GM12864 (cell line): ENCODE measurements at regions not wholly inside any gene's neighbourhood (a gene's known extent, or its start where the extent isn't known, plus 50 kb on each side); places are given as distances from the start of the nearest gene placed in this dataset.
"Not testable (repeated sequence)": the region's sequence is repeated elsewhere in the genome, so short reads cannot be mapped to it uniquely, and the experiment has no call there.

Experiments
- DNase-seq: peaks from one replicate; pipeline ENCODE4 v3.0.0-alpha.2; 2011; ENCODE audit warnings: low read depth
- H3K4me3 ChIP-seq: 2 replicates; pipeline ENCODE4 v1.5.1; 2011; ENCODE audit warnings: mild to moderate bottlenecking, low read depth, low read length, control low read depth
- TF ChIP-seq, protein P1 (sequence below): IDR thresholded peaks from 2 replicates; pipeline ENCODE4 v1.5.1; 2011; ENCODE audit warnings: low read depth, mild to moderate bottlenecking, moderate library complexity, low read length, control low read depth, inconsistent platforms; ENCODE audit errors: missing control alignments

DNA sequence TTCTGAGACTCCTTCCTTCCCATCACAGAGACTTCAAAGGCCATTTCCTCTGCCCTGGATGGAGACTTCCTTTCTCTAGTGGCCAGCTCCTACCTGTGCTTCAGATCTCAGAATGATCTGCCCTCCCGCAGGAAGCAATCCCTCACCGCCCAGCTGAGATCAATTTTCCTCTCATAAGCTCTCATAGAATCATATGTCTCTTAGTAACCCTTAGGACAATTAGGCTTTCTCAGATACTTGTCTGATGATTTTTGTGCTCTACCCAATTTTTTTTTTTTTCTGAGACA lies 212.6 kb upstream of the PRSS58 start:
- no peak overlapping the region for H3K4me3 ChIP-seq
- no peak for DNase-seq
- TF ChIP-seq, protein P1, sequence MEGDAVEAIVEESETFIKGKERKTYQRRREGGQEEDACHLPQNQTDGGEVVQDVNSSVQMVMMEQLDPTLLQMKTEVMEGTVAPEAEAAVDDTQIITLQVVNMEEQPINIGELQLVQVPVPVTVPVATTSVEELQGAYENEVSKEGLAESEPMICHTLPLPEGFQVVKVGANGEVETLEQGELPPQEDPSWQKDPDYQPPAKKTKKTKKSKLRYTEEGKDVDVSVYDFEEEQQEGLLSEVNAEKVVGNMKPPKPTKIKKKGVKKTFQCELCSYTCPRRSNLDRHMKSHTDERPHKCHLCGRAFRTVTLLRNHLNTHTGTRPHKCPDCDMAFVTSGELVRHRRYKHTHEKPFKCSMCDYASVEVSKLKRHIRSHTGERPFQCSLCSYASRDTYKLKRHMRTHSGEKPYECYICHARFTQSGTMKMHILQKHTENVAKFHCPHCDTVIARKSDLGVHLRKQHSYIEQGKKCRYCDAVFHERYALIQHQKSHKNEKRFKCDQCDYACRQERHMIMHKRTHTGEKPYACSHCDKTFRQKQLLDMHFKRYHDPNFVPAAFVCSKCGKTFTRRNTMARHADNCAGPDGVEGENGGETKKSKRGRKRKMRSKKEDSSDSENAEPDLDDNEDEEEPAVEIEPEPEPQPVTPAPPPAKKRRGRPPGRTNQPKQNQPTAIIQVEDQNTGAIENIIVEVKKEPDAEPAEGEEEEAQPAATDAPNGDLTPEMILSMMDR, result no peak

DNA sequence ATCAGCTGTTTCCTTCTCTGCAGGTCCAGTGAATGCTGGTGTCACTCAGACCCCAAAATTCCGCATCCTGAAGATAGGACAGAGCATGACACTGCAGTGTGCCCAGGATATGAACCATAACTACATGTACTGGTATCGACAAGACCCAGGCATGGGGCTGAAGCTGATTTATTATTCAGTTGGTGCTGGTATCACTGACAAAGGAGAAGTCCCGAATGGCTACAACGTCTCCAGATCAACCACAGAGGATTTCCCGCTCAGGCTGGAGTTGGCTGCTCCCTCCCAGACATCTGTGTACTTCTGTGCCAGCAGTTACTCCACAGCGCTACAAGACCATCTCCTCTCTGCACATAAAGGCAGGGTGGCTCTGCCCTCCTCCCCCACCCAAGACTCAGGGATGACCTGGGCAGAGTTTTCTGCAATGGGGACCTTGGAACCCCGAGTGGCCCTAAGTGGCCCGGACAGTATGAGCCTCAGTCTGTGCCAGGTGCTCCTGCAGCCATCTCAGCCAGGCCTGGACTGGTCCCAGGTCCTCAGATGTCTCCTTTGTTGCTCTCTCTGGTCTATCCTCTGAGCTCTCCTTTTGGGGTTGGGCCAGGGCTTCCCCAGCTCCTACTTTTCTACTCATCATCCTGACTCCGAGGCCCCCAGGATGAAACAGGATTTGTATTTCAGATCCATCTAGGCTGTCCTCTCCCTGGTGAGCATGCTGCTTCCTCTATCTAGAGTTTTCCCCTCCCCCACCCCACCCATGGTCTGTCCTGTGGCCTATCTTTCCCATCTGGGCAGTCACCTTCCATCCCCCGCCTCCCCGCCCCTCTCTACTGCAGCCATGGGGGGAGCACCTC lies 212.1 kb upstream of the PRSS58 start:
- no peak overlapping the region for H3K4me3 ChIP-seq
- no peak for DNase-seq
- TF ChIP-seq, protein P1, result no peak

DNA sequence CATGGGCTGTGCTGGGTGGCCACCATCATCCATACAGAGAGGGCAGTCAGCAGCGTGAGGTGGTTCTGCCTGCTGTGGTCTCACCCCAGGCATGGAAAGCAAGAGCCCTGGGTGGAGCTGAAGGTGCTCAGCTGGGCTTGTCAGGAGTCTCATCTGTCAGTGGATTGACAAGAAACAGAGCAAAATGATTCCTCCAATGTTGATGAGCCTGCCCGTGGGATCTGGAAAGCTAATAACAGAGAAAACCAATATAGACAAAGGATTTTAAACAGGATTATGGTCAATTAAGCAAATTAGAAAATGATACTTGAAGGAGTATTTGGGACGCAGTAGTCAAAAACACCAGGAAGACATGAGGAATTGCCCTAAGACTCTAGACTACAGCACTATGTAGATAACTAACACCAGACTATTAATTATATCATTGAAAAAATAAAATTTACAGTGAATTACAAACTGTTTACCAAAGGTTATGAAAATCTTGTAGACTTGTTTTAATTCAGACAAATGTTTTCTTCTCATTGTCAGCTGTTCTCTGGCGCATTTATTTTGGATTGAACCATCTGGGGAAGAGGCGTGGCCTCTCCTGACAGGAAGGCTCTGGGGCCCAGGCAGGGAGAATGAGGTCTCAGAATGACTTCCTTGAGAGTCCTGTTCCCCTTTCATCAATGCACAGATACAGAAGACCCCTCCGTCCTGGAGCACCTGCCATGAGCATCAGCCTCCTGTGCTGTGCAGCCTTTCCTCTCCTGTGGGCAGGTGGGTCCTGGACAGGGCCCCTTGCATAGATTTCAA lies 211.2 kb upstream of the PRSS58 start:
- DNase-seq, result no peak
- no peak overlapping the region for H3K4me3 ChIP-seq
- TF ChIP-seq, protein P1, result no peak

DNA sequence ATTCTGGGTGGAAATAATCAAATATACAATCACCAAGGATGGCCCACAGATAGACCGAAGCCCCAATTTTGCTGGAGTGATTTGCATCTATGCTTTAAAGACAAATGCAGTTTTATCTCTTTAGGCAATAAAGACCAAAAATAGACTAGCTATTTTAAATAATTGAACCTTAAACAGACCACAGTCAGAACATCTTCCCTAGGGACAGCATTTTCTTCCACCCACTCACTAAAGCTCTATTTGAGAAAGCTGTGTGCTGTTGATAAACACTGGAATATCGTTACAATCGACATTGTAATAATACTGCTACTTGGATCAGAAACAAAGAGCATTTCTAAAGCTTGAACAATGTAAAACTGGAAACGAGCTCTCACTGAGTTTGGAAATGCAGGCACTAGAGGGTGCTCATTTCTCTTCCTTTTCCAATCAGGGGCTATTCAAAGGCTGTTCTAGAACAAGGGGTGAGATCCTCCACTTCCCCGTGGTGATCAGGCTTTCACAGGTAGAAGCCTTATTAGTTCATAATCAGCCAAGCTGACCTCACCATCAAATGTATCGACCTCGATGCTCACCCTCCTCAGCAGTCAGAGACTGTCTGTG lies 209.3 kb upstream of the PRSS58 start:
- DNase-seq, H3K4me3 ChIP-seq: not testable (repeated sequence)

DNA sequence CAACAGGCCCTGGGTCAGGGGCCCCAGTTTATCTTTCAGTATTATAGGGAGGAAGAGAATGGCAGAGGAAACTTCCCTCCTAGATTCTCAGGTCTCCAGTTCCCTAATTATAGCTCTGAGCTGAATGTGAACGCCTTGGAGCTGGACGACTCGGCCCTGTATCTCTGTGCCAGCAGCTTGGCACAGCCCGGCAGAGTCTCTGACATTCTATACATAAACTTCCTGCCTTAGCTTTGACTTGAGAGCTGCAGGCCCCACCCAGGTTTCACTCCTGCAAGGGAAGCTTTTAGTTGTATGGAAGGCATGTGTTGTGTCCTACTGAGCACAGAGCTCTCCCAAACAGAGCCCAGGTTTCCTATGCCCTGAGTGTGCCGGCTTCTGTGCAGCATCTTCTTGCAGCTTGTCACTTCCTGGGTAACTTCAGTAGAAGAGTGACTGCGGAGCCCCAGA lies 205.6 kb upstream of the PRSS58 start:
- H3K4me3 ChIP-seq, result no peak overlapping the region

DNA sequence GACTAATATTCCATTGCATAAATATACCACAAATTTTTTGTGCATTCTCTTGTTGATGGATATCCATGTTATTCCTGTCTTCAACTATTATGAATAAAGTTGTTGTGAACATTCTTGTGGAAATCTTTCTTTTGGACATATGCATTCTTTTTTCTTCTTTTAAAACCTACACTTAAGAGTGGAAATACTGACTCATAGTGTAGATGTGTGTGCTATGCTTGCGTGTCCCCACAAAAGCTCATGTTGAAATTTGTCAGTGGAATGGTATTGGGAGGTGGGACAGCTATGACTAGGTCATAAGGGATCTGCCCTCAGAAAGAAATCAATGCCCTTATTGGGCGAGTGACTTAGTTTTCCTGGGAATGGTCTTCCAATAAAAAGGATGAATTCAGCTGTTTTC lies 203.6 kb upstream of the PRSS58 start:
- no peak overlapping the region for H3K4me3 ChIP-seq
- TF ChIP-seq, protein P1, result no peak
- DNase-seq, result no peak

More for the DNA sequence above, 205.6 kb upstream of the PRSS58 start:
- TF ChIP-seq, protein P1, result no peak
- no peak for DNase-seq

DNA sequence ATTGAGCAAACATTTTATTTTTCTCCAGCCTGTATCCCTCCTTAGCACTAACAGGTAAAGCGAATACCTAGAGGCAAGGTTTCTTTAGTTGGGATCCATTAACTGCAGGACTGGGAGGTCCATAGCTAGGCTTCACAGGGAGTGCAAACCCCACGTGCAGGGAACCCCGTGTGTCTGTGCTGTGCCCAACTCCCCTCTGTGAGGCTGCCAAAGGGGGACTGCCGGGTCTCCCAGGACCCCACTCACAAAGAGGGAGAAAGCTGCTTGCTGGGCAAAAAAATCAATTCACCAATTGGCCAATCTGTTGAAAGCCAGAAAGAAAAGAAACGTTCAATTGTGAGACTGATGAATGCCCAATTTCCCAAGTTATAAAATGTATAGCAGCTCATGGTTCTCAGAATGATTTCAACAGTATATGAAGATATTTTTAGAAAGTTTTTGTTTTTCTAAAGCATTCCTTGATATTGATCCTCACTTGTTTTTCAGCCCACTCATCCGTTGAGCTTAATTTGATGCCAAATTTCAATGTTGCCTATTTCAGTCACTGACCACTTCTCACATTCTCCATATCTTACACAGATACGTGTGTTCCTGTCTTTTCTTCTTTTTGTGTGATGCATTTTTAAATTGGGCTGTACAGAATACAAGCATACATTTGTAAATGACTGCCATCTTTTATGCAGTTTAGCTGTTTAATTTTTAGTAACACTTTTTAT lies 202.7 kb upstream of the PRSS58 start:
- no peak overlapping the region for H3K4me3 ChIP-seq
- DNase-seq, result no peak
- TF ChIP-seq, protein P1, result no peak
